IMR-90 (cell line): ENCODE measurements at regions not wholly inside any gene's neighbourhood (a gene's known extent, or its start where the extent isn't known, plus 50 kb on each side); places are given as distances from the start of the nearest gene placed in this dataset.

ENCODE experiments used
- ATAC-seq: fragments of 200-7000 bp; cut with Tn5 transposase; 2 replicates; pipeline ENCODE4 v1.9.1; 2020; ENCODE audit warnings: low read depth, mild to moderate bottlenecking, moderate library complexity
- BruUV-seq: library from RNA; stranded (reverse); fragments of 400-500 nt; replicated peaks from 2 replicates; lab custom pipeline; 2021; lab: Mats Ljungman, UMichigan
- CTCF ChIA-PET: fragments of 300-600 bp; formaldehyde crosslinking; extraction: SDS; loops from one replicate; lab custom pipeline; 2021; ENCODE audit warnings: antibody characterized with exemption; lab: Yijun Ruan, JAX
- POLR2A ChIA-PET: fragments of 300-600 bp; sonication (Branson Sonifier 250); formaldehyde crosslinking; loops from one replicate; lab custom pipeline; 2022; ENCODE audit warnings: antibody characterized with exemption; ENCODE audit not compliant: unreplicated experiment; lab: Charles Lee
- DNase-seq: peaks from one replicate; pipeline ENCODE4 v3.0.0; 2013
- H2AFZ ChIP-seq: replicated peaks from 2 replicates; pipeline ENCODE3; 2013; ENCODE audit warnings: low read length, mild to moderate bottlenecking; ENCODE audit not compliant: poor library complexity
- H2AK5ac ChIP-seq: 2 replicates; pipeline ENCODE4 v1.6.1; 2013; ENCODE audit warnings: low read depth, low read length, inconsistent platforms
- H2AK9ac ChIP-seq: replicated peaks from 2 replicates; pipeline ENCODE3; 2013; ENCODE audit warnings: mild to moderate bottlenecking, low read depth, low read length, moderate library complexity; ENCODE audit not compliant: poor library complexity
- H2BK120ac ChIP-seq: 2 replicates; pipeline ENCODE4 v1.6.1; 2013; ENCODE audit warnings: low read depth, low read length, inconsistent platforms
- H2BK15ac ChIP-seq: 3 replicates; pipeline ENCODE4 v1.6.1; 2013; ENCODE audit warnings: low read depth, low read length, inconsistent platforms
- H2BK20ac ChIP-seq: 2 replicates; pipeline ENCODE4 v1.6.1; 2013; ENCODE audit warnings: low read depth, mild to moderate bottlenecking, inconsistent platforms, low read length, moderate library complexity
- H2BK5ac ChIP-seq: 2 replicates; pipeline ENCODE4 v1.6.1; 2013; ENCODE audit warnings: mild to moderate bottlenecking, low read depth, low read length, inconsistent platforms; ENCODE audit not compliant: poor library complexity, severe bottlenecking
- H3K14ac ChIP-seq: replicated peaks from 2 replicates; pipeline ENCODE4 v1.6.1; 2013; ENCODE audit warnings: low read depth, low read length, inconsistent platforms
- H3K18ac ChIP-seq: 2 replicates; pipeline ENCODE4 v1.6.1; 2013; ENCODE audit warnings: low read depth, low read length, control low read depth
- H3K23ac ChIP-seq: 2 replicates; pipeline ENCODE4 v1.6.1; 2013; ENCODE audit warnings: low read depth, low read length, inconsistent platforms
- H3K27ac ChIP-seq: 2 replicates; pipeline ENCODE4 v1.5.1; 2013; ENCODE audit warnings: mild to moderate bottlenecking, control low read depth, low read length; ENCODE audit not compliant: insufficient read depth
- H3K27me3 ChIP-seq: 2 replicates; pipeline ENCODE4 v1.6.1; 2013; ENCODE audit warnings: low read length; ENCODE audit not compliant: control insufficient read depth, insufficient read depth
- H3K36me3 ChIP-seq: 2 replicates; pipeline ENCODE4 v1.6.1; 2013; ENCODE audit warnings: low read length, mixed read lengths; ENCODE audit not compliant: control insufficient read depth, insufficient read depth
- H3K4ac ChIP-seq: 2 replicates; pipeline ENCODE4 v1.6.1; 2013; ENCODE audit warnings: low read depth, low read length, inconsistent platforms
- H3K4me1 ChIP-seq: 2 replicates; pipeline ENCODE4 v1.6.1; 2013; ENCODE audit warnings: low read length, mixed read lengths; ENCODE audit not compliant: control insufficient read depth, insufficient read depth
- H3K4me2 ChIP-seq: 2 replicates; pipeline ENCODE4 v1.6.1; 2013; ENCODE audit warnings: low read depth, mild to moderate bottlenecking, control low read depth, low read length, moderate library complexity
- H3K4me3 ChIP-seq: 2 replicates; pipeline ENCODE4 v1.5.1; 2013; ENCODE audit warnings: low read depth, mild to moderate bottlenecking, control low read depth, low read length, moderate library complexity; ENCODE audit not compliant: insufficient read depth
- H3K56ac ChIP-seq: 2 replicates; pipeline ENCODE4 v1.6.1; 2013; ENCODE audit warnings: low read length, inconsistent platforms; ENCODE audit not compliant: insufficient read depth; ENCODE audit errors: extremely low read depth
- H3K79me1 ChIP-seq, 2 experiments: 2 replicates each; pipeline ENCODE4 v1.6.1; 2013; ENCODE audit warnings: low read length in 2 of 2, inconsistent platforms in 1 of 2, low read depth in 1 of 2
- H3K9ac ChIP-seq: 2 replicates; pipeline ENCODE4 v1.6.1; 2013; ENCODE audit warnings: low read depth, low read length, control low read depth
- H3K9me1 ChIP-seq: 2 replicates; pipeline ENCODE4 v1.6.1; 2013; ENCODE audit warnings: low read length, inconsistent platforms; ENCODE audit not compliant: insufficient read depth
- H3K9me3 ChIP-seq: 2 replicates; pipeline ENCODE4 v1.6.1; 2013; ENCODE audit warnings: low read length; ENCODE audit not compliant: control insufficient read depth, insufficient read depth
- H4K20me1 ChIP-seq: 2 replicates; pipeline ENCODE4 v1.6.1; 2013; ENCODE audit warnings: low read length, inconsistent platforms; ENCODE audit not compliant: insufficient read depth
- H4K5ac ChIP-seq: 2 replicates; pipeline ENCODE4 v1.6.1; 2013; ENCODE audit warnings: mild to moderate bottlenecking, low read depth, low read length, control low read depth
- H4K8ac ChIP-seq, 2 experiments: 2 replicates each; pipeline ENCODE4 v1.6.1; 2013; ENCODE audit warnings: low read depth in 2 of 2, low read length in 2 of 2, control low read depth in 1 of 2, inconsistent platforms in 1 of 2
- H4K91ac ChIP-seq: 2 replicates; pipeline ENCODE4 v1.6.1; 2013; ENCODE audit warnings: low read depth, low read length, inconsistent platforms; ENCODE audit not compliant: insufficient read depth
- CEBPB ChIP-seq: IDR thresholded peaks from 2 replicates; pipeline ENCODE4 v1.6.1; 2012; ENCODE audit warnings: low read depth, low read length, improper control_type of control experiment
- ELK1 ChIP-seq: fragments of 150-350 bp; IDR thresholded peaks from 2 replicates; pipeline ENCODE4 v1.6.1; 2016; ENCODE audit warnings: low read depth, mild to moderate bottlenecking, low read length, moderate library complexity, borderline replicate concordance
- FOS ChIP-seq: fragments of 150-350 bp; IDR thresholded peaks from 2 replicates; pipeline ENCODE4 v1.6.1; 2016; ENCODE audit warnings: low read depth, low read length
- MAFK ChIP-seq: IDR thresholded peaks from 2 replicates; pipeline ENCODE4 v1.6.1; 2012; ENCODE audit warnings: low read depth, low read length, improper control_type of control experiment
- MAZ ChIP-seq: IDR thresholded peaks from 2 replicates; pipeline ENCODE4 v1.6.1; 2012; ENCODE audit warnings: low read depth, mild to moderate bottlenecking, low read length, improper control_type of control experiment, moderate library complexity, borderline replicate concordance
- MXI1 ChIP-seq: IDR thresholded peaks from 2 replicates; pipeline ENCODE4 v1.6.1; 2012; ENCODE audit warnings: low read depth, mild to moderate bottlenecking, low read length, moderate library complexity, borderline replicate concordance
- NFE2L2 ChIP-seq: fragments of 150-350 bp; IDR thresholded peaks from 2 replicates; pipeline ENCODE4 v1.6.1; 2016; ENCODE audit warnings: low read depth, mild to moderate bottlenecking, low read length
- POLR2A ChIP-seq: IDR thresholded peaks from 2 replicates; pipeline ENCODE4 v1.6.1; 2012; ENCODE audit warnings: mild to moderate bottlenecking, low read depth, low read length
- RCOR1 ChIP-seq: IDR thresholded peaks from 2 replicates; pipeline ENCODE4 v1.6.1; 2012; ENCODE audit warnings: mild to moderate bottlenecking, low read length, improper control_type of control experiment; ENCODE audit not compliant: insufficient replicate concordance
- RFX5 ChIP-seq: IDR thresholded peaks from 2 replicates; pipeline ENCODE4 v1.8.0; 2012; ENCODE audit warnings: low read depth, mild to moderate bottlenecking, low read length, moderate library complexity
- SMC3 ChIP-seq: fragments of 150-350 bp; IDR thresholded peaks from 2 replicates; pipeline ENCODE4 v1.6.1; 2016; ENCODE audit warnings: low read depth, mild to moderate bottlenecking, antibody characterized with exemption, low read length, moderate library complexity
- USF2 ChIP-seq: fragments of 150-350 bp; IDR thresholded peaks from 2 replicates; pipeline ENCODE4 v1.6.1; 2017; ENCODE audit warnings: mild to moderate bottlenecking, antibody characterized with exemption, low read length, low read depth
- WGBS, 2 experiments: methylation state at CpG; one replicate each; pipeline versions ENCODE4 v1.1.5 to v1.1.7; 2013; ENCODE audit warnings: missing lambda C conversion rate in 2 of 2; ENCODE audit not compliant: insufficient read length in 1 of 2; ENCODE audit errors: extremely low coverage in 2 of 2; 5-methylcytosine and 5-hydroxymethylcytosine counted together
- dilution Hi-C: fragments of 300-500 bp; cut with HindIII; formaldehyde crosslinking; loops from one replicate; pipeline ENCODE4 v1.14.3; 2018; ENCODE audit warnings: low sequenced_read_pairs; ENCODE audit not compliant: unreplicated experiment
- in situ Hi-C: fragments of 300-500 bp; cut with MboI; formaldehyde crosslinking; loops from 3 replicates; pipeline ENCODE4 v1.14.3; 2019; ENCODE audit warnings: low sequenced_read_pairs, inconsistent platforms, mixed read lengths
- intact Hi-C: fragments of 100-400 bp; cut with micrococcal nuclease; formaldehyde crosslinking; loops from 2 replicates; pipeline ENCODE4 v1.10.0; 2022

GRCh38 chr5:143521846-143522400 is 118.4 kb upstream of the NR3C1 start:
- Histone ChIP-seq H4K5ac (no peak overlapping the region), H3K14ac (no peak overlapping the region), H3K23ac (no peak overlapping the region), H3K9ac (no peak overlapping the region), H3K36me3 (no peaks in the 10 kb centered on the region), H2AK5ac (no peak overlapping the region), H3K9me3 (no peaks in the 10 kb centered on the region), H3K79me1 (no peaks in the 10 kb centered on the region), H3K27me3 (no peaks in the 10 kb centered on the region), H4K91ac (no peak overlapping the region), H3K4me2 (no peak overlapping the region), H2AFZ (no peak overlapping the region), H2BK15ac (no peak overlapping the region), H4K20me1 (no peaks in the 10 kb centered on the region), H3K4me3 (no peak overlapping the region), H3K56ac (no peak overlapping the region), H3K18ac (no peak overlapping the region), H2BK20ac (no peak overlapping the region), H2AK9ac (no peak overlapping the region), H3K4ac (no peak overlapping the region), H4K8ac (no peak overlapping the region), H3K9me1 (no peaks in the 10 kb centered on the region), H3K4me1 (no peaks in the 10 kb centered on the region; the same call in 1 of the 2 replicates), H2BK5ac (no peak overlapping the region), H3K27ac (no peak overlapping the region), H2BK120ac (no peak overlapping the region)
- intact Hi-C loops (no loop called here), in situ Hi-C loops (no loop called here), dilution Hi-C loops (no loop called here)
- TF ChIP-seq CEBPB: no peak
- TF ChIP-seq MXI1: no peak
- TF ChIP-seq SMC3: no peak
- TF ChIP-seq USF2: no peak
- no peak for TF ChIP-seq RFX5
- no peak for TF ChIP-seq FOS
- TF ChIP-seq NFE2L2: no peak
- no peak for TF ChIP-seq MAFK
- no peak for TF ChIP-seq RCOR1
- TF ChIP-seq POLR2A: no peak
- TF ChIP-seq MAZ: no peak
- no peak for TF ChIP-seq ELK1
- no TSS peak for BruUV-seq
- CTCF ChIA-PET: interaction anchor here (1.4 kb wide), 1 partner anchor 111 kb away, joined by 4 read pairs; no protein-coding TSS in a partner anchor
- 94% methylated on average over 2 of the region's 4 CpGs; no CpG with 5 or more reads in 1 of the 2 experiments for WGBS, 2 experiments
- ATAC-seq (no peak), DNase-seq (no peak)
- POLR2A ChIA-PET: no interaction called here
